ENCODE measurements at regions not wholly inside any gene's neighbourhood (a gene's known extent, or its start where the extent isn't known, plus 50 kb on each side); places are given as distances from the start of the nearest gene placed in this dataset.

- Histone ChIP-seq H3K27ac (ENCODE audit: low read depth in 1 of 2, low read length in 2 of 2) (no peak overlapping the region), H3K9me3 (replicated peaks in 1 of 2; ENCODE audit: control insufficient read depth in 1 of 2, insufficient read depth in 1 of 2, low read length in 2 of 2) (no peaks in the 10 kb centered on the region), H4K20me1 (ENCODE audit: insufficient read depth, low read length) (no peaks in the 10 kb centered on the region), H3K36me3 (replicated peaks in 1 of 2; ENCODE audit: control insufficient read depth in 1 of 2, insufficient read depth in 2 of 2, low read length in 2 of 2) (no peaks in the 10 kb centered on the region), H3K9ac (ENCODE audit: insufficient read depth, low read length, poor library complexity, severe bottlenecking) (no peak overlapping the region), H3K79me2 (ENCODE audit: insufficient read depth, low read length) (no peaks in the 10 kb centered on the region), H2AFZ (ENCODE audit: insufficient read depth, low read depth, low read length, poor library complexity, severe bottlenecking) (no peak overlapping the region), H3K4me1 (ENCODE audit: control insufficient read depth in 1 of 2, insufficient read depth in 2 of 2, low read length in 2 of 2) (no peaks in the 10 kb centered on the region), H3K4me2 (replicated peaks; ENCODE audit: extremely low read depth, low read length, poor library complexity, severe bottlenecking) (no peak overlapping the region), H3K27me3 (ENCODE audit: control insufficient read depth in 2 of 2, insufficient read depth in 2 of 2, low read length in 2 of 2) (no peaks in the 10 kb centered on the region), H3K4me3 (replicated peaks in 1 of 3; ENCODE audit: low read depth in 2 of 3, low read length in 3 of 3) (no peak overlapping the region)
- intact Hi-C loops (cut with micrococcal nuclease), result no loop called here
- H3K4me3 Mint-ChIP-seq, result no peak overlapping the region
- no peak overlapping the region for H3K27ac Mint-ChIP-seq
- H3K4me1 Mint-ChIP-seq, result no peaks in the 10 kb centered on the region
- WGBS (ENCODE audit: insufficient coverage), result no CpG with 5 or more reads among the region's 1 CpG
- no peak for TF ChIP-seq CTCF (IDR thresholded peaks at IDR 0.05)
- peaks cover 0 to 7% (median 2%) of the 10 kb centered on the region in 7 donors for H3K9me3 Mint-ChIP-seq
- no peaks in the 10 kb centered on the region for H3K27me3 Mint-ChIP-seq (ENCODE audit: low read depth in 3 of 3)
- DNase-seq, result no peak
- H3K36me3 Mint-ChIP-seq, result no peaks in the 10 kb centered on the region
Observed at GRCh38 chr2:195181059-195181705, 475.8 kb upstream of the SLC39A10 start.

GRCh38 chr2:195168369-195168768, 488.7 kb upstream of the SLC39A10 start:
- no peak for DNase-seq

More at GRCh38 chr2:195168369-195168768, 488.7 kb upstream of the SLC39A10 start:
- Histone ChIP-seq H3K4me3 (replicated peaks in 1 of 3; ENCODE audit: low read depth in 2 of 3, low read length in 3 of 3) (no peak overlapping the region), H2AFZ (ENCODE audit: insufficient read depth, low read depth, low read length, poor library complexity, severe bottlenecking) (no peak overlapping the region), H3K27me3 (ENCODE audit: control insufficient read depth in 2 of 2, insufficient read depth in 2 of 2, low read length in 2 of 2) (no peaks in the 10 kb centered on the region), H3K27ac (ENCODE audit: low read depth in 1 of 2, low read length in 2 of 2) (no peak overlapping the region), H3K79me2 (ENCODE audit: insufficient read depth, low read length) (no peaks in the 10 kb centered on the region), H3K36me3 (replicated peaks in 1 of 2; ENCODE audit: control insufficient read depth in 1 of 2, insufficient read depth in 2 of 2, low read length in 2 of 2) (no peaks in the 10 kb centered on the region), H4K20me1 (ENCODE audit: insufficient read depth, low read length) (no peaks in the 10 kb centered on the region), H3K4me2 (replicated peaks; ENCODE audit: extremely low read depth, low read length, poor library complexity, severe bottlenecking) (no peak overlapping the region), H3K9ac (ENCODE audit: insufficient read depth, low read length, poor library complexity, severe bottlenecking) (no peak overlapping the region), H3K4me1 (ENCODE audit: control insufficient read depth in 1 of 2, insufficient read depth in 2 of 2, low read length in 2 of 2) (no peaks in the 10 kb centered on the region), H3K9me3 (replicated peaks in 1 of 2; ENCODE audit: control insufficient read depth in 1 of 2, insufficient read depth in 1 of 2, low read length in 2 of 2) (no peaks in the 10 kb centered on the region)
- intact Hi-C loops (cut with micrococcal nuclease), result no loop called here
- H3K27ac Mint-ChIP-seq, result no peak overlapping the region
- peaks cover 0 to 3% (median 0%) of the 10 kb centered on the region in 7 donors for H3K9me3 Mint-ChIP-seq
- no peak for TF ChIP-seq CTCF (IDR thresholded peaks at IDR 0.05)
- H3K4me1 Mint-ChIP-seq, result no peaks in the 10 kb centered on the region
- peaks cover 0 to 2% (median 0%) of the 10 kb centered on the region in 3 donors for H3K27me3 Mint-ChIP-seq (ENCODE audit: low read depth in 3 of 3)
- no peak overlapping the region for H3K4me3 Mint-ChIP-seq
- no peaks in the 10 kb centered on the region for H3K36me3 Mint-ChIP-seq

Measured in CD14-positive monocyte (primary cell).